Kidney (tissue), 13 donors: ENCODE measurements at regions not wholly inside any gene's neighbourhood (a gene's known extent, or its start where the extent isn't known, plus 50 kb on each side); places are given as distances from the start of the nearest gene placed in this dataset.

ENCODE experiments used
- DNase-seq, 5 donors: peaks; one replicate each; pipeline ENCODE4 v3.0.0-alpha.2; 2013 to 2020
- FAIRE-seq: peaks from 2 replicates; lab custom pipeline; 2012; peaks lifted over from hg19 to GRCh38; lab: Jason Lieb, UNC
- H3K27ac ChIP-seq, 2 donors: one replicate each; pipeline ENCODE4 v1.7.0; 2013; ENCODE audit warnings: low read depth in 2 of 2, low read length in 2 of 2, inconsistent platforms in 1 of 2
- H3K27me3 ChIP-seq: one replicate; pipeline ENCODE4 v1.7.1; 2013; ENCODE audit warnings: low read length, inconsistent platforms; ENCODE audit not compliant: control insufficient read depth, insufficient read depth
- H3K36me3 ChIP-seq, 3 donors: one replicate each; pipeline versions ENCODE4 v1.7.0 to v1.7.1; 2013; ENCODE audit warnings: low read length in 3 of 3, control low read depth in 1 of 3, inconsistent platforms in 1 of 3; ENCODE audit not compliant: insufficient read depth in 3 of 3, control insufficient read depth in 2 of 3
- H3K4me1 ChIP-seq, 3 donors: one replicate each; pipeline versions ENCODE4 v1.7.0 to v1.7.1; 2013; ENCODE audit warnings: low read length in 3 of 3, inconsistent platforms in 1 of 3, low read depth in 1 of 3; ENCODE audit not compliant: control insufficient read depth in 2 of 3, insufficient read depth in 2 of 3
- H3K4me3 ChIP-seq, 3 donors: one replicate each; pipeline versions ENCODE4 v1.7.0 to v1.8.1; 2013; ENCODE audit warnings: low read length in 3 of 3, control low read depth in 1 of 3, inconsistent platforms in 1 of 3
- H3K9ac ChIP-seq, 3 donors: one replicate each; pipeline versions ENCODE4 v1.7.0 to v1.7.1; 2013; ENCODE audit warnings: low read length in 3 of 3, control low read depth in 1 of 3, inconsistent platforms in 1 of 3
- H3K9me3 ChIP-seq, 3 donors: one replicate each; pipeline versions ENCODE4 v1.7.0 to v1.7.1; 2013; ENCODE audit warnings: low read length in 3 of 3, control low read depth in 1 of 3, inconsistent platforms in 1 of 3; ENCODE audit not compliant: control insufficient read depth in 2 of 3, insufficient read depth in 1 of 3
- intact Hi-C: fragments of 100-400 bp; cut with DNase I; formaldehyde crosslinking; loops from one replicate; pipeline ENCODE4 v1.11.1; 2022
- TF ChIP-seq, protein P1 (sequence below): IDR thresholded peaks from 3 replicates; pipeline ENCODE4 v1.5.1; 2012; ENCODE audit warnings: mild to moderate bottlenecking, moderate library complexity, borderline replicate concordance; ENCODE audit not compliant: insufficient read depth; ENCODE audit errors: extremely low read depth
- donor health status: control.
- donor health status: control.
- donor health status: control.
- donor health status: control.
- donor health status: control.
- donor health status: DM: yes; HTN: yes; CAD: no.
- donor health status: Normal renal cell carcinoma (clear cell type).

DNA sequence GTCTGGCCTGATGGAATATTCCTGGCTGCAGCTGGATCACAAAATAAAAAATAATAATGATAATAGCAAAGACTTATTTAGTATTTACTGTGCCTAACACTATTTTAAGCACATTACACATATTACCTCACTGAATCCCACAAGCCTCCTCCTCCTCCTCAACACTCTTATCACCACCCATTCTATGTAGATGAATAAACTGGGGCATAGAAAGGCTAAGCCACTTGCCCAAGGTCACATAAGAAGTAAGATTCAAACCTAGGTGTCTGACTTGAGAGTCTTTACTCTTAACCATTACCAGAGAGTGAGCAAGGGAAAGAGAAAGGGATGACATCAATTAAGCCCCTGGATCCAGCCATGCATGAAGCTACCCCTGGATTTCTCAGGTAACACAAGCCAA is 493.1 kb downstream of the SHQ1 start:
- Histone ChIP-seq H3K36me3 (no peaks in the 10 kb centered on the region), H3K4me3 (no peak overlapping the region), H3K27me3 (no peaks in the 10 kb centered on the region), H3K4me1 (no peaks in the 10 kb centered on the region), H3K27ac (no peak overlapping the region), H3K9ac (no peak overlapping the region), H3K9me3 (no peaks in the 10 kb centered on the region)
- FAIRE-seq = no peak
- TF ChIP-seq, protein P1, sequence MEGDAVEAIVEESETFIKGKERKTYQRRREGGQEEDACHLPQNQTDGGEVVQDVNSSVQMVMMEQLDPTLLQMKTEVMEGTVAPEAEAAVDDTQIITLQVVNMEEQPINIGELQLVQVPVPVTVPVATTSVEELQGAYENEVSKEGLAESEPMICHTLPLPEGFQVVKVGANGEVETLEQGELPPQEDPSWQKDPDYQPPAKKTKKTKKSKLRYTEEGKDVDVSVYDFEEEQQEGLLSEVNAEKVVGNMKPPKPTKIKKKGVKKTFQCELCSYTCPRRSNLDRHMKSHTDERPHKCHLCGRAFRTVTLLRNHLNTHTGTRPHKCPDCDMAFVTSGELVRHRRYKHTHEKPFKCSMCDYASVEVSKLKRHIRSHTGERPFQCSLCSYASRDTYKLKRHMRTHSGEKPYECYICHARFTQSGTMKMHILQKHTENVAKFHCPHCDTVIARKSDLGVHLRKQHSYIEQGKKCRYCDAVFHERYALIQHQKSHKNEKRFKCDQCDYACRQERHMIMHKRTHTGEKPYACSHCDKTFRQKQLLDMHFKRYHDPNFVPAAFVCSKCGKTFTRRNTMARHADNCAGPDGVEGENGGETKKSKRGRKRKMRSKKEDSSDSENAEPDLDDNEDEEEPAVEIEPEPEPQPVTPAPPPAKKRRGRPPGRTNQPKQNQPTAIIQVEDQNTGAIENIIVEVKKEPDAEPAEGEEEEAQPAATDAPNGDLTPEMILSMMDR = no peak
- DNase-seq = no peak
- intact Hi-C loops = no loop called here

DNA sequence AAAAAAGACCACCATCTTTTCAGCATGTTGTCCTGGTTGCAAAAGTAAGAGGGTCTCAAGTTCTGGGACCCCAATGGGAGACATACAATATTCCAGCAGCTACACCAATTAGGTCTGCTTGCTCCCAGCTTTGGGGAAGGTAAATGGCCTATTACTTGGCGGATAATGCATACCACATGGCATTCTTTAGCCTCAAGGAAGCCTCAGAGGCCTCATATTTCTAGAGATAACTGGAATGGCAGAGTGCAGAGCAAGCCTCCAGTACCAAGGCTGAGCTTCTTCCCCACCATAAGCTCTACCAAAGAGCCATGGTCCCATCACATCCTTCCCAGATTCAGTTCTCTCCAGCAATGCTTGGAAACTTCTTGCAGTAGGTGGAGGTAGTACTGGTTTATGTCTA is 493.8 kb downstream of the SHQ1 start:
- no peaks in the 10 kb centered on the region for H3K4me1 ChIP-seq
- H3K36me3 ChIP-seq = no peaks in the 10 kb centered on the region
- no peaks in the 10 kb centered on the region for H3K9me3 ChIP-seq
- H3K27ac ChIP-seq = no peak overlapping the region
- FAIRE-seq (no peak), DNase-seq (no peak)
- intact Hi-C loops = no loop called here
- no peak overlapping the region for H3K9ac ChIP-seq
- TF ChIP-seq, protein P1 = no peak
- H3K4me3 ChIP-seq = no peak overlapping the region
- no peaks in the 10 kb centered on the region for H3K27me3 ChIP-seq

DNA sequence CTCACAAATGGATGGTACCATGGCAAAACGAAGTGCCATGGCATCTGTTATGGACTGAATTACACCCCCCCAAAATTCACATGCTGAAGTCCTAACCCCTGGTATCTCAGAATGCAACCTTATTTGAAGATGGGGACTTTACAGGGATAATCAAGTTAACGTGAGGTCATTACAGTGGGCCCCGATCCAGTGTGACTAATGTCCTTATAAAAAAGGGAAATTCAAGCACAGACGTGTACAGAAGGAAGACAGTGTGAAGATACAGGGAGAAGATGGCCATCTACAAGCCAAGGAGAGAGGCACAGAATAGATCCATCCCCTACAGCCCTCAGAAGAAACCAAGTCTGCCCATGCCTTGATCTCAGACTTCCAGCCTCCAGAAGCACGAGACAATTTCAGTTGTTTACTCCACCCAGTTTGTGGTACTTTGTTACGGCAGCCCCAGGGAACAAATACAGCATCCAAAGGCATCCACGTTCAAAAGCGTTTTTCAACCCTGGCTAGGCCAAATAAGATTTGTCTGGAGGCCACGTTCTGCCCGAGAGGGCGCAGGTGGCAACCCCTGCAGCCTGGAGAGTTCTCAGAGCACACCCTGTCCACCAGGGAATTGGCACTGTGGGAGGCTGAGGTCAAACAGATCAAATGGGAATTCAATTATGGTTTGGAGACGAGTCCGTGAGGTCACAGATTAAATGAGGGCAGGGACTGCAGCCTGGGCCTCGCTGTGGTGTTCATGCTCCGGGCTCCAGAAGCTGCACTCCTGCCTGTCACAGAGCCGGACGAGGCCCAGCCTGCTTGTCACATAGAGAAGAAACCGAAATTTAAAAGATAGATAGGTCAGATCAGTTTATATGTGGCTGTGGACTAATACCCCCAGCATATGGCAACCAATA is 494.8 kb downstream of the SHQ1 start:
- H3K9ac ChIP-seq = no peak overlapping the region

More for the DNA sequence above, 494.8 kb downstream of the SHQ1 start:
- Histone ChIP-seq H3K27me3 (no peaks in the 10 kb centered on the region), H3K27ac (no peak overlapping the region), H3K9me3 (no peaks in the 10 kb centered on the region), H3K4me1 (no peaks in the 10 kb centered on the region), H3K4me3 (no peak overlapping the region), H3K36me3 (no peaks in the 10 kb centered on the region)
- TF ChIP-seq, protein P1 = no peak
- no peak for FAIRE-seq
- DNase-seq = no peak
- intact Hi-C loops = no loop called here
